NCI-H2227 (cell line): ENCODE measurements at regions not wholly inside any gene's neighbourhood (a gene's known extent, or its start where the extent isn't known, plus 50 kb on each side); places are given as distances from the start of the nearest gene placed in this dataset.
"Not testable (repeated sequence)": the region's sequence is repeated elsewhere in the genome, so short reads cannot be mapped to it uniquely, and the experiment has no call there.

Experiments used
- DNase-seq: peaks from one replicate; lab custom pipeline; 2025; ENCODE audit not compliant: unreplicated experiment; lab: John Stamatoyannopoulos, UW

- no peak for DNase-seq
Measured at GRCh38 chr4:154033921-154034320, 245.0 kb upstream of the SFRP2 start.

GRCh38 chr4:154032914-154033313, 244.0 kb upstream of the SFRP2 start:
- no peak for DNase-seq

GRCh38 chr4:154030746-154031145, 241.9 kb upstream of the SFRP2 start:
- no peak for DNase-seq

GRCh38 chr4:154030152-154030551, 241.3 kb upstream of the SFRP2 start:
- DNase-seq = no peak

GRCh38 chr4:154029171-154029570, 240.3 kb upstream of the SFRP2 start:
- no peak for DNase-seq

GRCh38 chr4:154025110-154025509, 236.2 kb upstream of the SFRP2 start:
- no peak for DNase-seq

- DNase-seq = no peak
Measured at GRCh38 chr4:154024097-154024694, 235.3 kb upstream of the SFRP2 start.

- not testable (repeated sequence) for DNase-seq
Measured at GRCh38 chr4:154023671-154024070, 234.8 kb upstream of the SFRP2 start.

- no peak for DNase-seq
Measured at GRCh38 chr4:154019811-154020210, 230.9 kb upstream of the SFRP2 start.

GRCh38 chr4:154018659-154019058, 229.8 kb upstream of the SFRP2 start:
- no peak for DNase-seq

- no peak for DNase-seq
Measured at GRCh38 chr4:154015578-154015977, 226.7 kb upstream of the SFRP2 start.

GRCh38 chr4:154014407-154015321, 225.8 kb upstream of the SFRP2 start:
- no peak for DNase-seq

- DNase-seq = no peak
Measured at GRCh38 chr4:154013576-154013975, 224.7 kb upstream of the SFRP2 start.

- no peak for DNase-seq
Measured at GRCh38 chr4:154010371-154010770, 221.5 kb upstream of the SFRP2 start.

- DNase-seq = no peak
Measured at GRCh38 chr4:154009788-154010187, 220.9 kb upstream of the SFRP2 start.

GRCh38 chr4:154009191-154009590, 220.3 kb upstream of the SFRP2 start:
- no peak for DNase-seq

- DNase-seq = no peak
Measured at GRCh38 chr4:154005171-154005520, 216.3 kb upstream of the SFRP2 start.

- DNase-seq = no peak
Measured at GRCh38 chr4:154004507-154005170, 215.8 kb upstream of the SFRP2 start.

- no peak for DNase-seq
Measured at GRCh38 chr4:154004016-154004415, 215.1 kb upstream of the SFRP2 start.

GRCh38 chr4:154003378-154003777, 214.5 kb upstream of the SFRP2 start:
- no peak for DNase-seq

GRCh38 chr4:154001193-154001592, 212.3 kb upstream of the SFRP2 start:
- DNase-seq = no peak

- DNase-seq = no peak
Measured at GRCh38 chr4:153997516-153997915, 208.6 kb upstream of the SFRP2 start.
